CD4-positive, alpha-beta T cell treated with Interleukin-6 at 100 ng/mL for 8 hours (primary cell): ENCODE measurements at regions not wholly inside any gene's neighbourhood (a gene's known extent, or its start where the extent isn't known, plus 50 kb on each side); places are given as distances from the start of the nearest gene placed in this dataset.

Source experiments
- DNase-seq: peaks from one replicate; pipeline ENCODE4 v3.0.0-alpha.2; 2020; ENCODE audit warnings: mixed read lengths, low spot score

DNA sequence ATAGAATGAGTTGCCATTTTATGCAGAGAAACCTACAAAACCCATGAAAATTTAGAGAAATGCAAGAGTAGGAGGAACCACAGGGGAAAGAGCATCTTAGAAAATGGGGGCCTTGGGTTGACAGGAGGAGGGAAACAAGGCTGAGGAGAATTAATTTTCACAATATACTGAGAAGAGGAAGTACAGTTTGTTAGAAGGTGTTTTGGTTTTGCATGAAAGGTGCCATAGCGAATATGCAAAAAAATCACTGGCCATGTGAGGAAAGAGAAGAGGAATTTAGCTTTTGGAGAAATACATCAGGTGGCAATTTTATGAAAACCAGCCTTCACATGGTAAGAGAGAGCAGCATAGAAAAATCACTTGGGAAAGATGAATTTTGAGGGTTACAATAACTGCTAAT is 413.9 kb upstream of the C2CD4B start:
- no peak for DNase-seq

DNA sequence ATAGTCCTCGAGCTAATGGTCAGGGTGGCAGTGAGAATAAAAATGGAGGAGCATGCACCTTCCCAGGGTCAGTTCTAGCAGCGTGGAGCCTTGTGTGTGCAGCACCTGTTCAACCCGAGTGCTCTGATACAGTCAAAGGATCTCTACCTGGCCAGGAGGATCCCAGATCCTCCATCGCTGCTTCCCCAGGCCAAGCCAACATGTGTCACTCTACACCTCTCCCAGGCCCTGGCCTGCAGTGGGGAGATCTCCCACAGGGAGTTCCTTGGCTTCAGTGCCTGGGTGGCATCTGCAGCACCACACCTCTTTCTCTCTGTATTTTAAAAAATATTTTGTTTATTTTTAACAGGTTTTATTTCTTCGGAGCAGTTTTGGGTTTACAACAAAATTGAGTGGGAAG is 414.8 kb upstream of the C2CD4B start:
- DNase-seq: no peak

DNA sequence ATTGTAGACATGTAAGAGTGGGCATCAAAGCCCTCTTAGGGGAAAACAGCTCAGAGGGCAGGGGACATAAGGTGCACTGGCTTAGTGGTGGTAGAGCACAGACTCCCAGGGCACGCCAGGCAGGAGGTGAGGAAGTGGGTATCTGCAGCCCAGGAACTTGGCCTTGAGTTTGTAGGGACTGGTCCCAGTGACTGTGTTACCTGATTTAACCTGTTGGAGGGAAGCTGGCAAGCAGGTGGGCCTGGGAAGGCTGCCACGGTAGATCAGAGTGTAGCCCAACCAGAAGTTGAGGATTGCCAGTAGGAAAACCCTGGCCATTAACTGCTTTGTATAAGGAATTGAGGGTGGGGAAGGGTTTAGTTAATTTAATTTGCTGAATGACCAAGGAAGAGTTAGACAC is 417.5 kb upstream of the C2CD4B start:
- no peak for DNase-seq

DNA sequence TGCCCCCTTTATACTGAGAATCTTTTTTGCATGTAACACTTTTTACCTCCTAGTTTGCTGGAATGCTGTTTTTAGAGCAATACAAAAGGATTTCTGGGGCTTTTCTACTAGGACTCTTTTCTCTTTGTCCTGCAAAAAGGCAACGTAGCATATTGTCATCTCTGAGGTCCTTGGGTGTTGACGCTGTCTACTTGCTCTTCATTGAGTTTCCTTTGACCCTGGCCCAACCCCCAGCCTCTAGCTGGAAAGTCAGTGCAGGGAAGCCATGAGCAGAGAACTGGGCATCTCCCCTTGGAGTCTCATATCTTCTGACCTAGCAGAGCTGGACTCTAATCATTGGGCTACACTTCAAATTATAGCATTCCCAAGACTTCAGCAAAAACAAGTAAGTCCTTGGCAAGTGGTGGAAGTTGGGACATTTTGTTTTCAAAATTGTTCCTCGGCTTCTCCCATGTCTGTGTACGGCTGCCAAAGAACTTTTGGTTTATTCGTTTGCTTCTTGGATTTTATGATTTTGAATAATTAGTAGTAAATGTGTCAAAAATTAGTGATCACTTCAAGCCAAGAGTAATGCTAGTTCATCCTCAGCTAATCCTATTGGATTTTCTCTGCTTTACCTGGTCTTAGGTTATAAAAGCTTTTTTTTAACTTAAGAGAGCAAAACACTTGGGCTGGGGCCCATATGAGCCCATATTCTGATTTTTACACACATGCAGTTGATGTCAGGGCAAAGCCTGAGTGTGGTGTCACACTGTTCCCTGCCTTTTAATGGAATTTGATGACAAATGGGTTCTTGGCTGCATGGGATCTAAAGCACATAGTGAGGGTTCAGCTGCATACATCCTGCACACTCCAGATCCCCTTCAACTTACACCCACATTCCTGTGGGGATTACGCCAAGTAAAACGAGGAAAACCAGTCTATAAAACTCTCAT is 419.5 kb upstream of the C2CD4B start:
- DNase-seq: no peak

DNA sequence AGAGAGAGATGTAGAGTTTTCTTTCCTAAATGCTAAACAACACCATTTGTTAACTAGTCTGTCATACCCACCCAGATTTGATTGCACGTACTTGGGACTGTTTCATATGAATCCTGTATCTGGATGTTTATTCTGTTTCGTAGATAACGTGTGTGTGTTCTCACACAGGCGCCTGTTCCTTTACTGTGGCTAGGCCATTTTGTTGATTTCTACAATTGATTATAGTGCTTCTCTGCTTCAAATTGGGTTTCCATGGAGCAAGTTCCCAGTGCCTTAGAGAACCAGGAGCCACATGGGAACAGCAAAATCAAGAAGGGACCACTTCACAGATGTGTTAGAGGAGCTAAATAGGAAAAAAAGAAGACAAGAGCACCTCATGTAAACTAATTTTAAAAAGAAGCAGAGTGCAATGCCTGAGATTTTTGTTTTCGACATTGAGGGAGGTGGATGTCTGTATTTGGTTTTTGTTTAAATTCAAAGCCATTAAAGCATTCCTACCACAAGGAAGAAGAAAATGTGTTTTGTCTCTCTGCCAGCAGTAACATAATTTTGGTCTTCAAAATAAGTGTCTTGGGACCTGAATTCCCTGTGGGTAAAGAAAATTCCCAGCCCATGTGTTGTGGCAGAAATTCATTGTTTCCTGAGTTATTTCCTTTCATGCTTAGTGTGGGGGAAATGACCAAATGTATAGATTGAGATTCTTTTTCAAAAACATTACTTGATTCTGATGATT is 424.0 kb upstream of the C2CD4B start:
- DNase-seq: no peak

DNA sequence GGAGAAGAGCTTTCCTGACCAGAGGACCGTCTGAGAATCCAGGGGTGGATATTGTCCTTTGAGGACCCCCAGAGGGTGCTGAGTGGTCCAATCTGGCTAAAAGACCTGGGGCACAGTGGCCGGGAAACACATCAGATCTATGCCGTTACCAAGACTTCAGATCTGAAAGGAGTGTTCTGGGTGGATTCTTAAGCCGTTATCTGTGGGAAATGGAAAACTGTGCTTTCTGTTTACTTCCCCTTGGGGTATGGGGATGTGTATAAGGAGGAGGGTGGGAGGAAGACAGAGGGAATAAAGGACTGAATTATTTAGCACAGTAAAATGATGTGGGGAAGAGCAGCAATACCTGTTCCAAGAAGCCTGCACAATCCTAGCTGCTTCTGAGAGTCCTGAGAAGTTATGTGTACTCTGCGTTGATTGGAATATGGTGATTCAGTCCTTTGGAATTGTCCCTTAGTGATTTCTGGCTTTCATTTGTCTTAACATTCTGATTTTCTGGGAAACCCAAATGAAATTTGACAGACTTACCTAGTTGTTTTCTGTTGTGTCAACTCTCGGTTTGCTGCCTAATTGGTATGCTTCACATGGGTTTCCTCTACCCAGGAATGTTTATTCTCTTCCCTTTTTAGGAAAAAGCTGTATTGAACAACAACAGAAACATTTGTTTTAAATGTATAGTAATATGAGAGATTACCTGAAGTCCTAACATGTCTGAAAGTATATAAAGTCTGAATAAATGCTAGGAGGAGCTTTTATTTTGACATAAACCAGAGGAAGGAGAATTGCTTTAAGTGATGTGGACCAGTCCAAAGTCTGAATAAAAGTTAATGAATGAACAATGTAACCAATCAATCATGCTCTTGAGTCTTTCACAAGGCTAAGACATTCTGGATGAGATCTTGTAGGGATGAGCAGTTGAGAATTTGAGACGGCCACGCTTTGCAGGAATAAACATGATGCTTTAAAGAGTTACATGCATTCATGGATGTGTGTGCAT is 427.1 kb upstream of the C2CD4B start:
- no peak for DNase-seq

DNA sequence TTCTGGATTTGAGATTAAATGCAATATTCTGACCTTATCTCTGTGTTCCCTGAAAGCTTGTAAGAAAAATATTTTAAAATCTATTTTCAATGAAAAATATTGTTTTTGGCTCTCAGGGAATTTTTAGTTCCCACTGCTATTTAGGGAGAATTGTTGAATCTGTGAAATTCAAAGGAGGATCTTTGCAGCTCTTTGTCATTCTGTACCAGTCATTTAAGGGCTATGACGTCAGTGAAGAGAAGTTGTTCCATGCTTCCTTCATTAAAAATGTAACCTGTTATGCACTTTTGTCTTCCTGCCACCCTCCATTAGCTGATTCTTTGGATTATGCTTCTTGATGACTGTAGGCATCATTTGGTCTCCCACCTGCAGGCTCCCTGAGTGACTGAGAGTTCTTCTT is 427.8 kb upstream of the C2CD4B start:
- no peak for DNase-seq

DNA sequence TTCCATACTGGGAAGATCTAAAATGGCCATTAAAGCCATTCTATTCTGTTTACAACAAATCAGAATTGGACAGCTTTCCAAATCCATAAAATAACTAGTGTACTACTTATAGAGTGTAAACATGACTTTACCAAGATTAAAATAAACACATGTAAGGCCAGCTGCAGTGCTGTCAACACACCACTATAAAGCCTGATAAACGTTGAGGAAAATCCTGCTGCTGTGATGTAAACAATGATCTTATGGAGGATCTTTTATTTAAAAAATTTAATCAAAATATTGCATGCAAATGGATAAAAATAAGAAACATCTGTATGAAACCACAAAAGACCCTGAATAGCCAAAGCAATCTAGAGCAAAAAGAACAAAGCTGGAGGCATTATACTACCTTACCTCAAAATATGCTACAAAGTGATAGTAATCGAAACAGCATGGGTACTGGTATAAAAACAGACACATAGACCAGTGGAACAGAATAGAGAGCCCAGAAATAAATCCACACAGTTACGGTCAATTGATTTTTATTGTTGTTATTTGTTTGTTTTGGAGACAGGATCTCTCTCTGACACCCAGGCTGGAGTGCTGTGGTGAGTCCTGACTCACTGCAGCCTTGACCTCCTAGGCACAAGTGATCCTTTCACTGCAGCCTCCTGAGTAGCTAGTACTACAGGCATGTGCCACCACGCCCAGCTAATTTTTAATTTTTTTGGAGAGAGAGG is 428.8 kb upstream of the C2CD4B start:
- no peak for DNase-seq

DNA sequence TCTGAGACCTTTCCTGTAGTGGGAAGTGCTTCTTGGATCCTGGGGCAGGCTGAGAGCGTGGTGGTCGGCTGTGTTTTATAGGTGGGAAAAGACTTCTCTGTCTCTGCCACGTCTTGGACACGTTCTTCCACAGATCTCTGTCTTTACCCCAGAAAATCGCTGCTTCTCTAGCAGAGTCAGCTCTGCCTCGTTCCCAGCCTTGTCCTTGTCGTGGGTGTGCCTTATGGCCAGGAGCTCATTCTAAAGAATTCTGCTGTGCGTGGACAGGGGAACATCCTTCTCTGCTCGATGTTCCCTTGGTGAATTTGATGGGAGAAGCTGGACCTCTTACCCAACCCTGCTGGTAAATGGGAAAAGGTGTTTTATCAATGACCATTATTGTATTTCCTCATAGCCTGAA is 433.1 kb upstream of the C2CD4B start:
- DNase-seq: no peak

DNA sequence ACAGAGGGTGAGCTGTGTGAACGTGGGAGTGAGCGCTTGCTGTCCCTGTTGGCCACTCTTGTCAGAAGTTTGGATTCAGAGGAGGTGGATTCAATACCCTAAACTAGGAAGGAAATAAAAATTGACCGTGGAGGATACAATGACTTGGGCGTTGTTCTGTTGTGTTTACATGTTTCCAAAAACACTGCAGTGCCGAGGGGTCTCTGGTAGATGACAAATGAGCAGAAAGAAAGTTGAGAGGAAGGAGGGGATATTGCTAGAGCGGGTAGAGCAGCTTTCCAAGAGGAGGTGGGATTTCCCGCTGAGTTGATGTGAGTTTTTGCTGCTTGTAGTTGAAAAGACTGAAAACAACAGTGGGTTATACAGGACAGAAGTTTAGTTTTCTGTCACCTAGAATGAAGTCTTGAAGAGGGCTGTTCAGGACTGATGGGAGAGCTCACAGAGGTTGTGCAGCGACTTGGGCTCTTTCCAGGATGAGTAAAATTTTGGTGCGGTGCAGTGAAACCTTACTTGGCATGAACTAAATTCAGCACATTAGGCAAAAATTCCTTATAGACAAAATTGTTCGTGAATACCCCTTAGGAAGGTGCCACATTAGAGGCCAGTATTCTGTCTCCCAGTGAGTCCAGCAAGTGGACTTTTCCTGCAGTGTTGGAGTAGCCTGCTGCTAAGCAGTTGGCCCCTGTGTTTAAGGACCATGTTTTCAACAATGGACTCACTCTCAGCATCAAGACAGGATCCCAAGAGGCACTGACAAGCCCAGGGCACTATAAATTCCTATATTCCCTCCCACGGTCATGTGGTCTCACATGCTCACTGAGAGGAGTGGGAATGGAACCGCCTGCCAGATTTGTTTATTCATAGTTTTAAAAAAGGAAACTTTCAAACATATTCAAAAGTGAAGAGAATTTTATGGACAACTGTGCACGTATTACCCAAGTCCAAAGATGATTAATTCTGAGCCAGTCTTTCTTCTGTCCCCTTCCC is 435.0 kb upstream of the C2CD4B start:
- DNase-seq: no peak

DNA sequence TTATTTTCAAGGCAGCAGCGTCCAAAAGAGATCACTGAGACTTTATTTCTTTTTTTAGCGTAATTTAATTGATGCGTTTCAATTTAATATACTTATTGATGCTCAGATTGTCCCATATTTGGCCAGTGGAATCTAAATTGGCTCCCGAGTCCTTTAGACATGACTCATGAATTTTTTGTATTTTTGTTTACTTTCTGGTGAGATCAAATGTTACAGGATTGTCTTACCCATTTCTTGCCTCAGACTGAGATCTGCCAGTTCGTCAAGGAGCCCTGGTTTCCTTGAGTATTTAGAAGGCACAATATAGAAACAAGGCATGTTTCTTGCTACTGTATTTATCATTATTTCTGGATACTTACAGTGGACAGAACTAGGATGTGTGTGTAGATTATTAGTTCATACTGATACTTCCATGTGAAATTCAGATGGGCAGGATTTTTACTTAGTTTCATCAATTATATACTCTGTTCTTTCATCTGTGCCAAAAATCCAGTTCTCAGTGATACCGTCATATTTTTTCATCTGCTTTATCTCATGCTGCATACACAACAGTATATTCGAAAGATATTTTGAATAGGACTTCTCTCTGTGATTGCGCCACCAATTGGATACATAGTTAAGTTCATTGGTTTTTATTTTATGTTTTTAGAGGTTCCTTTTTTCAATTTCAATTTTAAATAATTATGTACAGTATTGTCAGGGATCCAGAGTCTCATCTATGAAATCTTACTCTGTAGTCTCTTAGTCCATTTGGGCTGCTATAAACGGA is 436.9 kb upstream of the C2CD4B start:
- no peak for DNase-seq

DNA sequence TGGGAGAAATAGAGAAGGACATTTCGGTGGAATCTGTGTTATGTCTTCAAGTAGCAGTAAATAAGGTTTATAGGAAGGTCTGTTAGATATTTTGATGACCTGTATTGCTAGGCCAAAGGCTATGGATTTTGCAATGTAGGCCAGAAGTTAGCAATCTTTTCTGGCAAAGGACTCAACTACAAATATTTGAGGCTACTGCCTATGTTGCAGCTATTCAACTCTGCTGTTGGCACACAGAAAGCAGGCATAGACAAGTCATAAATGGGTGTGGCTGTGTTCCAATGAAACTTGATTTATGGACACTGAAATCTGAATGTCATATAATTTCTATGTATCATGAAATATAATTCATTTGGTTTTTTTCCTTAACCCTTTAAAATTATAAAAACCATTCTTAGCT is 438.7 kb upstream of the C2CD4B start:
- DNase-seq: no peak

DNA sequence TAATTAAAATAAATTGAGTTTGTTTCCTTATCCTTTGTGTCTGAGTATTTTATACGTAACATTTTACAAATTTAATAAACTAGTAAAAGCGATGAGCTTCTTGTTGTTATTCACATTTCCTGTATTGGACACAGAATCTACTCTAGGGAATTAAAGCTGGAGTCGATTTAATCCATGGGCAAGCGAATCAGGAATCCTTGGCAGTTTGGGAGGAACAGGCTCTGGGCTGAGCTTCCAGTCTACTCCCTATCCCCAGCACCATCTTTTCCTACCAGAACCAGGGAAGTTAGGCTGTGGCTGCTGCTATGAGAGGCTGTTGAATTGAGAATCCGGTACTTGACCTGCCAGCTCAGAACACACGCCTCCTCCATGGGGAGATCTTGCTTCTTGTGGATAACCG is 437.3 kb upstream of the TPM1 start:
- DNase-seq: no peak

DNA sequence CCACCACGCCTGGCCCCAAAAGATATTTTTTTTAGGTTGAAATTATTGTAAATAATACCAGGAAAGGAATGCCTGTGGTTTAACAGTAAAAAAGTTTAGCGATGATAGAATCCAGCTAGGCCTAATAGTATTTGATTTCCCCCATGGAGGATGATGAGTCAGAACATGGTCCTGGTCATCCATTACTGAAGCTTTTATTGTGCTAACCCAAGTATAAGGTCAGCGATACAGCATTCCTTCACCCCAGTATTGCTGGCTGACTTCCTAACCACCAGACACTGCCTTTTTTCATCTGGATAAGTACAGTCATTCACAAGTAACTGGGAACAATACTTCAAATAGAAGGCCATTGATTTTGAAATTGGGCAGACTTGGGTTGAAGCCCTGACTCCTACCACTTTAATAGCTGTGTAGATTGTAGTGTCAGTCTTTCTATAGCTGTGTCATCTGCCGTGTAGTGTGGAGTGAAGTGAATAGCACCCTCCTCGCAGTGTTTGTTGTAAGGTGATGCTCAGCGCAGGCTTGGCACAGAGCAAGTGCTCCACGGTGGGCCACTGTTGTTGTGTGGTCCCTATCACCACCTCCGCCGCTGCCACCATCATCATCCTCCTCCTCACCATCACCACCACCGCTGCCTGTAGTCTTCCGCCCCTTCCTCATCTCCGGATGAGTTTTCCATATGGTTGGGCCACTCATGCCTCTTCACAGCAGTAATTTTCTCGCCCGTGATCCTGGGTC is 436.0 kb upstream of the TPM1 start:
- no peak for DNase-seq

DNA sequence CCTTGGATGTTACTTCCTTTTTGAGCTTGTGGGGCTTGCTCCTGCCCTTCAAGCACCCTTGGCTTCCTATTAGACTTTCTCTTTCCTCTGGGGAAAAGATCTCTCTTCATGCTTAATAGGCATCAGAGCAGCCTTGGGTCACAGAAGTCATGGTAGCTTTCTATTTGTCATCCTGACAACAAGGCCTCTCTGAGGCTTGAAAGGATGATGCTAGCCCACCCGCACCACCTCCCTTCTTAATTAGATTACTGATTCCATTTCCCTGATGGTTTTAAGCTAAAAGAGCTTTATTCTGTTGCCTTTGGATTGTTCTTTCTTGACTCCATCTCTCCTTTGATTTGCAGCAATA is 435.5 kb upstream of the TPM1 start:
- DNase-seq: no peak

DNA sequence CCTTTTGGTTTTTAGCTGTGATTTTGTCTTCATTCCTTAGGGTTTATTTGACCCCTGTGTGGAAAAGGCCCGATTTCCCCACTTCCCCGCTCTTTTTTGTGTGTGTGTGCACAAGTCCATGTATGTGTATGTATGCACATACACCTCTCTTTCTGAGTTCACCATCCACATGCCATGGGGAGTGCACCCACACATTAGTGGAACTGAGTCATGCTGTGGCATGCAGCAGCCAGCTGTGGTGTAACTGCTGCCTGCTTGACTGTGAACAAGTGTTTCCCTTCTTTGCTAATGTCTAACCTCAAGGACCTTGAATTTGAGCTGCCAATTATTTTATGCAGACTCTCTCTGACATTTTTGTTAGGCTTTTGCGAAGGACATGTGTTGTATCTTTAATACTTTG is 434.9 kb upstream of the TPM1 start:
- DNase-seq: no peak

DNA sequence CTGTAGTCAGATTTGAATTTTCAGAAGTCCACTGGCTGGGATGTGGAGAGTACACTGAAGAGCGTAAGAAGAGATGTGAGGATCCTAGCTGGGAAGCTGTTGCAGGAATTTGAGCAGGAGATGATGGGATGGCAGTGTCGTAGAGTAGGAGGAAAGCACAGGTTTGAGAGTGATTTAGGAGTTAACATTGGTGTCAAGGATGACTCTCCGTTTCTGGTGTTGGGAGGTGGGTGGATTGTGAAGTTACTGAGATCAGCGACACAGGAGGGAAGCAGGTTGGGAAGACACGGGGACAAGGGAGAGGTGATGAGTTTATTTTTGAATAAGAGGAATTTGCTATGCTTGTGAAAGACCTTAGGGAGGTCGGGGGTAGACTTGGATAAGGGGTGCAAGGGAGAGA is 434.2 kb upstream of the TPM1 start:
- DNase-seq: no peak

DNA sequence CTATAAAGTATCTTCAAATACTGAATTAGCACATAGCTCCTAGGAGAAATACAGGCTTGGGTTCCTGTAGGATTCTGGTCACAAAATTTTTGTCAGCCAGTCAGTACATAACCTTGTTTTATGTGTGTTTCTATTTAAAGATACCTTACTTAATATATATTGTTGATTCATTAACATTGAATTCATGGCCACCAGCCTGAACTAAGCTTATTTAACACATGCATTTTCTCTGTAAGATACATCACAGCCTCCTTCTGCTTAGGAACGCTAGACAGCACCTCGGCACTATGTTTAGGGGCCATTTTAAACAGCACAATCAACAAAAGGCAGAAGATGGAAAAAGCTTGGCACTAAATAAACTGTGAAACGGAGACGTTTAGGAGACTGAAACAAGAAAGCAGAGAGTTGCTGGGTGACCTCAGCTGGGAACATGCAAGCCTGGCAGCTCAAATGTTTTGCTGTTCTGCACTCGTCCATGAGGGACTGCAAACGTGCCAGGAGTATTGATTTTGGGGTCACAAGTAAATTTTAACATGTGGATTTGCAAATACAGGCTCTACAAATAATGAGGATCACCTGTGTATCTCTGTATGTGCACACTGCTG is 432.2 kb upstream of the TPM1 start:
- no peak for DNase-seq

DNA sequence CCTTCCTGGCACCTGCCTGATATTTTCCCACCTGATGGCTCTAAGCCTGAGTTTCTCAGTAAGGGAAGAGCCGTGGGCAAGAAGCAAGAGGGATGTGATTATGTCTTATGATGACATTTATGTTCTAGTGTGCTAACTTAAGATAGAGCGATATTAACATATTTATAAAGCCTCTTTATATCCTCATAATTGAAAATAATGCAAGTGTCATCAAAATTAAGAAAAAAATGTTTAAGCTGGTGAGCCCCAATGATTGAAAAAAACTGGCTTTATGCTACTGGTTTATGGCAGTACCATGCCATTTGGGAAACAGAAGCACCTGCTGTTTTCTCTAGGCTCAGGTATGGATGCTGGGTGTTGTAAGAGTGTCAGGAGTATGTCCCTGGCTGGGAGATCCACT is 431.5 kb upstream of the TPM1 start:
- DNase-seq: no peak
